HG02852 (cell line): ENCODE measurements at regions not wholly inside any gene's neighbourhood (a gene's known extent, or its start where the extent isn't known, plus 50 kb on each side); places are given as distances from the start of the nearest gene placed in this dataset.

Experiments
- ATAC-seq: cut with Tn5 transposase; IDR thresholded peaks from one replicate; pipeline ENCODE4 v1.9.1; 2021; ENCODE audit warnings: mild to moderate bottlenecking, moderate library complexity; ENCODE audit not compliant: unreplicated experiment

DNA sequence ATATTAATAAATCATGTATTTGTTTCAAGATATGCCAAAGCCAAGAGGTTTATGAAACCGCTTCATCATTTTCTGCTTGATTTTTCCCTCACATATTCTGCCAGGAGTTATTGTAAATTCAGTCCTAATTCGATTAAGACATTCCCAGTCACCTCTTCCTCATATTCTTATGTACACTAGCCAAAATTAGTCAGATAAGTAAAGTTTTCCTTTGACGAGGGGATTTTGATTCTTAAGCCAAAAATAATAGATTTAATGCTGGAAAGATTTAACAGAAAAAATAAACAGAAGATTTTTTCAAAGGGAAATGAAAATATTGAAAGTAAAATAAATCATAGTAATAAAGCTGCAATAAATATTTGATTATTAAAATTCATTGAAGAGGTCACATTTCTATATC, 51.0 kb upstream of the VEGFC start:
- ATAC-seq = no peak

GRCh38 chr4:176844448-176844847, 51.7 kb upstream of the VEGFC start:
- ATAC-seq = no peak

GRCh38 chr4:176845636-176846035, 52.9 kb upstream of the VEGFC start:
- ATAC-seq = no peak

- ATAC-seq = no peak
Measured at GRCh38 chr4:176849076-176849475, 56.4 kb upstream of the VEGFC start.

GRCh38 chr4:176850436-176850835, 57.7 kb upstream of the VEGFC start:
- ATAC-seq = no peak

- ATAC-seq = no peak
Measured at GRCh38 chr4:176856421-176856820, 63.7 kb upstream of the VEGFC start.

DNA sequence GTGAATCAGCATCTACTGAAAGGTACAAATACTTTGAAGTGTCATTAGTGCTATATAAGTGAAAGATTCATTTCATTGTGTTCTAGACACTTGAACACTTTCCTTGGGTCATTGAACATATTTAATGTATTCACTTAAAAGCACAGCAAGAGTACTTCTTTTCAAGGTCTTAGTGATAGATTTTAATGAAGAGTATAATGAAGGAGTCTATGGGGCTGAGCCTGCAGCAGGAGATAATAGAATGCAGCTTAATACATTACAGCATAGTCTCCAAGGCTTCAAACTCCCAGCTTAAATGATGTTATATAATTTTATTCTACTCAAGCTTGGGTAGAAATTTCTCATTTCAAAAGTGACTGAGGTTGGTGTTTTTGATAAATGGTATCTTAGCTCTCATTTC, 66.1 kb upstream of the VEGFC start:
- no peak for ATAC-seq

DNA sequence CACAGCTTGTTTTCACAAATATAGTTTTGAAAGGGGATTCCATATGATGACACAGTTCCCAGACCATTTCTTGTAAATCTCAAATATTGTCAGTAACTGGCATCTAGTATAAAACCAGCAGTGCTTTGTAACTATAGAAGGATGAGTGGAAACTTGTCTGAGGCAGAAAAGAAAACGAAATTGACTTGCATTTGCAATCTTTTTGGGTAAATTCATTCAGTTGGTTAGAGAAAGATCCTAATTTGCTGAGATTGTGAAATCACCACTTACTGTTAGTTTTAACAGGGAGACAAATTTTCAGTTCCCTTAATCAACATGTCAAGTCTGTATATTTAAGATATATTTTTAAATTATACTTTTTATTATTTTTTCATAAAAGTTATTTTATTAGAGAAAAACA, 71.5 kb upstream of the VEGFC start:
- no peak for ATAC-seq

- ATAC-seq = no peak
Measured at GRCh38 chr4:176868676-176869075, 76.0 kb upstream of the VEGFC start.

DNA sequence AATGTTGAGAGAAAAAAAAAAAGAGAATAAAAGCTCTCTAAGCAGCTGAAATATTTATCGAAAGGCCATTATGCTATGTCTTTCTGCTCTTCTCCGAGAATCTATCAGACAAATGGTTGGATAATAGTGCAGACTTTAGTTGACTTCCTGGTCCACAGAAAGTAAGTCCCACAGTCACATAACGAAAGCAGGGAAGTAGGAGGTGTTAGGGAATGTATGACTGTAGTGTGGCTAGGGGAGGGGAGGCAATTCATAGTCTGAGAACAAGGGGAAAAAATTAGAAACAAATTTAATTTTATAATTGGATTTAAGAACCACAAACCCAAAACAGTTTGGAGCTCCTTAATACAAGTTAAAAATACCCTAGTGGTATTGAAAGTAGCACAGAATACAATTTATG, 79.7 kb upstream of the VEGFC start:
- ATAC-seq = no peak

DNA sequence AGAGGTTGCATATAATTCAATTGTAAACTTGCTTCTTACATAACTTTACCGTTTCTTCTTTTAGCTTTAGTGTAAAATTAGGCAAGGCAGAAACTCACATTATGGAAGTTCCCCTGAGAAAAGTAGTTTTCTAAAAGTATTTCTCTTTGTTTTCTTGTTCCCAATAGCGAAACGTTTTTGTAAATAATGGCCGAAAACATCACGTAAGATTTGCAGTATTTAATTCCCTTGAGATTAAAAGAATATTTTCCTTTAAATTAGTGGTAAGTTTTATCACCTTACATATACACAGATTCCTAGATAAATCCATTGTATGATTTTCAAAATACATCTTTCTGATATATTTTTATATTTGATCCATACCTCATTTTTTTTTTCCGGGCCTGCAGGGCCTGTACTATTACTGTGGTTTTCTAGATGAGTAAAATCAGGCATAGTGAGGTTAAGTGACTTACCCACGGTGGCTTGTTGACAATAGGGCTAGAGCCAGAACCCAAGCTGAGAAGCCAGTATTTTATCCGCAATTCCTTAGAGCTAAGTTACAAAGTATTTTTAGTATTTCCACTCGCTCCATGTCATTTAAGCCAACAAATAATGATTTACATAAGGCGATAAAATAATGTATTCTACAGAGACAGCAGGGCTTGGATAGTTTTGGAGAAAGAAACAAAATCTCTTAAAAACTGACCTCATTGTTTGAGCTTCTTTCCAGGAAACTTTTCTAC, 82.2 kb upstream of the VEGFC start:
- no peak for ATAC-seq

DNA sequence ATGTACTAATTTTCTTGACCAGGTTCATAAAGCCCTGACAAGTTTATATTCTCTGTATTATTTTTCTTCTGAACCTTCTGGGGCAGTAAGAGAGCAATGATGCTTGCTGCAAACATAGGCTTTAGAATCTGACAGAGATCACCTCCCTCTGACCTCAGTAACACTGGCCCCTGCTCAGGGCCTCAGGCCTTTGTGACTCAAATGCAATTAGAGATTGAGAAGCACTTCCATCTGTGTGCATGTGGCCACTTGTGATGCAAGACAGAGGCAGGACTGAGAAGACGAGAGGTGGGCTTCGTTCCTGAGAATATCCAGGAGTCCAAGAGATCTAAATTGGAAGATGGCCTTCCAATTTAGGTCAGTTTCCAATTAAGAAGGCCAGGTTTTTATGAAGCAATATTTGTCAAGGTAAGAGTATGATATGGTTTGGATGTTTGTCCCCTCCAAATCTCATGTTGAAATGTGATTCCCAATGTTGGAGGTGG, 82.8 kb upstream of the VEGFC start:
- ATAC-seq = no peak

DNA sequence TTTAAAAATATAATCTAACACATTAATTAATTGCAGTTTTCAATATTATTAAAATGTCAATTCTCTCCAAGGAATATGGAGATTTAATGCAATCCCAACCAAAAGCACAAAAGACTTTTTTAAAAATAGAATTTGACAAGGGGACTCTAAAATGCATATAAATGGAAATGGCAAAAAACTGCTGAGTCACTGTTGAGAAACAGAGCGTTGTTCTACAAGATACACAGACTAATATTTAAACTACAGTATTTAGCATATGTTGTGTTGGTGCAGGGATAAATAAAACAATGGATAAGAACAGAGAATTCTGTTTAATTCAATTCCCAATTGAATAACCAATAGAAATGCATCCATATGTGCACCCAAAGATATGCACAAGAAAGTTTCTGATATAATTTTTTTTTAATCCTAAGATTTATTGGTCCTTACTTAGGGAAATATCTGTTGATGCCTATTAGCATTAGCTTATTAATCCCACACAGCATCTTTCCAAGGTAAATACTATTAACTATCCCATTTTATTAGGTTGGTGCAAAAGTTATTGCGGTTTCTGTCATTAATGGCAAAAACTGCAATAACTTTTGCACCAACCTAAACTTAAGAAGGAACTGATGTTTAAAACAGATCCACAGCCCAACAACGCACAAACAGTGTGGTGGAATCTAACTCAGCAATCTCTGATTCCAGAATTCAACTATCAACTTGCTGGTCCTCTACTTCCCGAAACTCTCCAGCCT, 86.8 kb upstream of the VEGFC start:
- ATAC-seq = no peak

DNA sequence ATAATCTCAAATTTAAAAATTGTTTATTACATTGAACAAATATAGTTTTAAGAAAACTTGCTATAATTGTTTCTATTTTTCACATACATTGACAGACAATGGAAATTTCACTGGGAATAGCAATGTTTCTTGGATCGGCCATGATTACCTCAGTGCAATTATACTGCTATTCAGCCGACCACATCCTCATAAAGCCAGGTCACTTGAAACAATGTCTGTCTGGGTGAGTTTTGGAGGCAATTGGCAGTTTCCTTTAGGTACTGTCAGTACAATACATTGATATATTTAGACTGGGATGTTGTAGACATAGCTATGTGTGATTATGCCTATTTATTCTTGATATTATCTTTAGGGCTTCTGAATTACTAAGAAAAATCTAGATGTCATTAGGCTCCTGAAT, 89.5 kb upstream of the VEGFC start:
- ATAC-seq = no peak

- ATAC-seq = no peak
Measured at GRCh38 chr4:176883108-176883550, 90.4 kb upstream of the VEGFC start.

- ATAC-seq = no peak
Measured at GRCh38 chr4:176883681-176884418, 91.1 kb upstream of the VEGFC start.

DNA sequence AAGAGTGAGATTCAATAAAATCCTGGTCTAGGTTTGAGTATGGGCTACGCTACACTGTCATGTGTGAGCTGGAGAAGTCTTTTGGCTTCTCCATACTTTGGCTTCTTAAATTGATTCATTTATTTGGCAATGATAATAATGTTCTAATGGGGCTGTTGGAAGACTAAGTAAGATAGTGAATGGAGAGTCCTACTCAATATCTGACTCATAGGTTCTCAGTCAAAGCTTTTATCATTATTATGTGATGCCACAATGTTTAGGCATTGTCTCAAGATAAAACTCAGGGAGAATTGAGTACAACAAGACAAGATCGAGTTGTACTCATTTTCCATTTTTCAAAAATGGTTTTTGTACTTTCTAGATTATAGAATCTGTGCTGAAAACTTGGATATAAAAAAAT, 92.5 kb upstream of the VEGFC start:
- ATAC-seq = no peak

- no peak for ATAC-seq
Measured at GRCh38 chr4:176886135-176886534, 93.4 kb upstream of the VEGFC start.

DNA sequence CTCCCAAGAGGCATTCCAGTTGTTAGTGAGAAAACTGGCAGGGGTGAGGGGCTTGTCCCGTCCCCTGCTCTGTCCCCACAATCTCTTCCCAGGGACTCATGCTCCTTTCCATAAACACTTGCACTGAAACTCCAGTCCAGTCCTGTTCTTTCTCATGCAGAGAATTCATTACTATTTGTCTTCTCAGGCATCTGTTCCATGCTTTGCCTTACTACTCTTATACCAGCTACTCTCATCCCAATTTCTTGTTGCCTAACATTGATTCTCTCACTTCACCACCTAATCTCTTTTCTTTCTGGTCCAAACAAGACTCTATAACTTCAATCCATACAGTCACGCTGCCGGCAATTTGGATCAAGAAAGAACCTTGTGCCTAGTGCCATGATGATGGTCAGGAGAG, 97.1 kb upstream of the VEGFC start:
- no peak for ATAC-seq

DNA sequence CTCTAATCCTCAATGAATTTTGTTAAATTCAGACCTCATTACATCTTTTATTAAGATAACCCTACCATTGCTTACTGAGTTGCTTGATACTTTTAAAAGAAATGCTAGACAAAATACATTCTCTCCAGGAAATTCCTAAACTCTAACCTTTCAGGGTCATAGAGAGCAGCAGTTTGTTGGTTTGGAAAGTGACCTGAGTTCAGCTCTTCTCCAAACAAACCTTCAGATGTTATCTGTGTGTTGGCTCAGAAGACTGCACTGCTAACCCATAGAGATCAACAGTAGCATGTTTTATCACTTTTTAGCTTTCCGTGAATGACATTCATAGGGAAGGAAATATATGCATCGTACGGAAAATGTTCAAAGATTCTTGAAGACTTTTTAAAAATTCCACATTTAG, 101.8 kb upstream of the VEGFC start:
- no peak for ATAC-seq

- ATAC-seq = no peak
Measured at GRCh38 chr4:176896211-176896610, 103.5 kb upstream of the VEGFC start.

- no peak for ATAC-seq
Measured at GRCh38 chr4:176897226-176897625, 104.5 kb upstream of the VEGFC start.
